HG02571 (cell line): ENCODE measurements at regions not wholly inside any gene's neighbourhood (a gene's known extent, or its start where the extent isn't known, plus 50 kb on each side); places are given as distances from the start of the nearest gene placed in this dataset.

ENCODE experiments used
- ATAC-seq: cut with Tn5 transposase; IDR thresholded peaks from one replicate; pipeline ENCODE4 v1.9.1; 2021; ENCODE audit warnings: mild to moderate bottlenecking, moderate library complexity; ENCODE audit not compliant: unreplicated experiment

DNA sequence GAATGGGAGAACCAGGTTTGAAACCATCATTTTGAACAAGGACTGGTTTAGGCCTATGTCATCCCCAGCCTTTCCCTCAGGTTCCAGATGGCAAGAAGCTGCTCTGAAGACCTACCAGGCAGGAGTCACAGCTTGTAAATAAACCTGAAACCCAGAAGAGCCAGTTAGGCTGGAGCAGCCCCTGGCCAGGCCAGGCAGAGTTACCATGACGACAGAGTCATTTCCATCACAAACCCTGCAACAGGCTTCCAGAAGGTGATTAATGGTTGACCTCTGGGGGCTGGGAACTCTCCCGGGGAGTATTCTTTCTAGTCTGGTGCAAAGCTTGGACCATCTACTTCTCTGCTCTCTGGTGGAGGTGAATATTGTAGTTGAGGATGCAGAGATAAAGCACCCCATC lies 164.1 kb upstream of the NCAM1 start:
- ATAC-seq, result no peak

DNA sequence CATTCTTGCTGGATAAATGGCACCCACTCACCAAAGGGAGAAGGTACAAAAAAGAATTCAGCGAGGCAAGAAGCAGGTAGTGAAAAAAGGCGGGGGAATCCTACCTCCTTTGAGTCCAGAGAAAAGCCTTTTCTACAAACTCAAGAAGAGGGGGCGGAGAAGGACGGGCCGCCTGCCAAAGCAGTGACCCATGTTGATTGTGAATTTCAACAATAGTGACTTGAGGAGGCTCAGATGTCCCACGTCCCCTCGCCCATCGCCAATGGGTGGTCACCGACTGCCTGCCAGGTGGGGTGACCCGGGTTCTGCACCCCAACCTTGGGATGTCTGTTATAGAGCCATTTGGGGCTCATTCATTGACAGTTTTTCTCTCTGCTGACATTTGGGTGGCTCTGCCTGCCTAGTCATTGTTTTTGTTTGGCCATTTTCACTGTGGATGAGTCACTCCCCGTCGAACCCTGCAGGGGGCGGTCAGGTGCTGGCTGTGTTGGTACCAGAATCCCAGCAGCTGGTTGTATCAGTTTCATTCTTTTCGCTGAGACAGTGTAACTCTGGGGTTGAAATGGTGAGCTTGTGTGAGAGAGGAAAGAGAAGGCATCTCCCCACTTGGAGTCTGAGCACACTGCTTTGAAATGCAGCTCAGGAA lies 163.4 kb upstream of the NCAM1 start:
- ATAC-seq, result no peak

DNA sequence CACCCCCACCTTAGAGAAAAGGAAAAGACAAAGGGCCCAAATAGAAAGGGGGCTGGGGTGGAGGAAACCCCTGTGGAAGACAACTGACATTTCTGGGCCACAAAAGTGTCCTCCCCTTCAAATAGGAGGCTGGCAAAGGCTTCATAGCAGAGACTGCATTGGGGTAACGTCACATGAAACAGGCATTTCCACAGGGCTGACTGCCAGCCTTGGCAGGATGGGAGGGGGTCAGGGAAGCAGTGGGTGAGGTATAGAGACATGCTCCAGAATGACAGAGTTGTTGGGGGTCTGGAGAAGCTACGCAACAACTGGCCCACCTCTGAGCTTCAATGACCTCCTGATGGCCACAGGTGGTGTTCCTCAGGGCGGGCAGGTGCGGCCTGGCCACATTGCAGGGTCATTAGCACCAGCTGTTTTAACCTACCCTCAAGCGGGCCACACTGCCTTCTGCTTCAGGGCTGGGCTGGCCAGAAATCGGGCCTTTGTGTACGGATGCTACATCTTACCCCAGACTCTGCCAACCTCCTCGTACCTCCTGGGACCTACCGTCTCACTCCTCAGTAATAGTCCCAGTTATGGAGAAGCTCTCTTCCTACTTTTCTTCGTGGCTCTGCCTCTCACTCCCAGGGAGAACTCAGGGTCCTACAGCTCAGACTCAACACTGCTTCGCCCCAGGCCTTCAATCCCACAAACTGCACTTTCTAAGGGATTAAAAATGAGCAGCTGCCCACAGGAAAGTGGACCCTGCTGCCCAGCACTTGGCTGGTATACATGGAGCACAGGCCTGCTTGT lies 160.0 kb upstream of the NCAM1 start:
- ATAC-seq, result no peak

DNA sequence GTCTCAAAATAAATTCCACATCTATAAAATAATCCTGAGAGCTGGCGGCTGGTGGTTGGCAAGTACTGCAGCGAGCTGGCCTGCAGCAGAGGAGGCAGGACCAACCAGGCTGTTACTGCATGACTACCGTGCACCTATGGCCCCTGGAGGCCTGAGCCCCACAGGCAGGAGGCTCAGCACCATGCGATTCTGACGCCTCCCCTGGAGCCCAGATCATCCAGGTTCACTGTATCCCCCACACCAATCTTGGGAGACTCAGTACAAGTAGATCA lies 159.5 kb upstream of the NCAM1 start:
- no peak for ATAC-seq

DNA sequence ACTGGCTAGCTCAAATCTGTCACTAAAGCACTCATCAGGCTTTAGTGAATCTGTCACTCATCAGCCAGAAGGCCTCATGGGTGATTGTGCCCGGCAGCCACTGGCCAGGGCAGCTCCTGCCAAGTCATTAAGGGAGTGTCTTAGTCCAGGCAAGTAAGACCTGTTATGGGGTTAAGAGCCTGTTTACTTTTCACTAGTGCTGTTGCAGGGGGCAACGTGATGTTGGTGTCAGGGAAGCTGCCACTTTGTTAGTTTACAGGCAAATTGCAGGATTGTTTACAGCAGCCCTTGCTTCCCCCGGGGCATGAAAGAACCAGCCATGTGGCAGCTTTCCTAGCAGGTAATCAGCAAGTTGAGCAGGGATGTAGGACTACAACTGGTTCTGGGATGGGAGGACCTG lies 155.6 kb upstream of the NCAM1 start:
- ATAC-seq, result no peak

DNA sequence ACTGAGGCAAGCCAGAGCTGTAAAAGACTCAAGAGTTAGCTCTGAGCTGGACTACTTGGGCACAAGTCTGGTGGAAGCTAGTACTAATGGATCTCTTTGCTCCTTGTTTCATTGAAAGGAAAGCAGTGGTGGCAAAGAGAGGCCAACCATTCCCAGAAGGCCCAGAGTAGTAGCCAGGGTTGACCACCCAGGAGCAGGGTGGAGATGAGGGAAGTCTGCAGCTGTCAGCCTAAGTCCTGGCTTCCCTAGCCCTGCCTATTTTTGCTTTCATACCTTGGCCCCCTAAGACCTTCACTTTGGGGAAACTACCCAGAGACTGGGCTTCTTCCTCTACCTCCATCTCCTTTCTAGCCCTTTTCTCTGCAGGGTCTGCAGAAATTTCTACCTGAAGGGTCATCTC lies 155.0 kb upstream of the NCAM1 start:
- no peak for ATAC-seq

DNA sequence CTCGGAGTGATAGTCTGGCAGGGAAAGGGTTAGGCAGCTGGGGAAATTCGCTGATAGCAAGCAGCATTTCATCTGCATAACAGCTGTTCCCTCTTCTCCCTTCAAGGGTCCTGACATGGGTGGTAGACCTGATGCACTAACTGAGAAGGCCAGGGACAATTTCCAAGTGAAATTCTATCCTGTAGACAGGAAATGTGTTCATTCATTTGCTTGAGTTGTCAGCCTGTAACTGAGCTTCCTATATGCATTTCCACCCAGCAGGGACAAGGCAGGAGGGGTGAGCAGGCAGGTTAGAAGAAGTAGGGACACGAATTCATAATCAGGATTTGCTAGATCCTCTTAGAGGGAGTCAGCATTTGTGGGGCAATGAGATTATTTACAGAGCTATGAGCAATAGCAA lies 154.3 kb upstream of the NCAM1 start:
- no peak for ATAC-seq

DNA sequence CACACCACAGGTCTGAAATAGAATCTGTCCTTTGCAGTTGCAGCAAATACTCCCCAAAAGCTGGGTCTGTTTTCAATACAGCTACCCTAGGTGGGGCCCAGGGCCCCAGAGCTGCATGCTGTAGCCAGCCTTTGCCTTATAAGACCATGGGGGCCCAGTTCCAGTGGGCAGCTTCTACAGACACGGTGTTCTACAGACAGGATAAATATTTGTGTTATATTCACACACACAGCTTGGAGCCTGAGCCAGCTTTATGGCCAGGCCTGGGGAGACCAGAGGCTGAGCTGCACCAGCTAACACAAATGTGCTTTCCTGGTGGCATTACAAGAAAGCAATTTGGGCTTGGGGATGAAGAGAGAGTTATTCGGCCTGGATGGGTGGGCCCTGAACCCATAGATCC lies 151.8 kb upstream of the NCAM1 start:
- no peak for ATAC-seq

DNA sequence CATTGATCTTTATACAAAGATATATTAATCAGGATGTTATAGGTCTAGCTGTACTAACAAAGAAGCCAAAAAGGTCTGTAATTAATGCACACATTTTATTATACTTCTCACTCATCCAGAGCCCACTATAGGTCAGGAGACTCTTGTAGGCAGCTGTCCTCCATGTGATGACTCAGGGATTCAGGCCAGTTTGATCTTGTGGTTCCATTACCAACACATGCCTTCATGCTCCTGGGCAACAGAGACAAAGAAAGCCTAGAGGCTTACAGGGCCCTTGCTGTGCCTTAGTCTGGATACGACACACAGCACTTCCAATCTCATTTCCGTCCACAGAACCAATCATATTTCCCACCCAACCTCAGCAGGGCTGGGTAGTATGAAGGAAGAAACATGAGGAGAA lies 150.3 kb upstream of the NCAM1 start:
- ATAC-seq, result no peak

DNA sequence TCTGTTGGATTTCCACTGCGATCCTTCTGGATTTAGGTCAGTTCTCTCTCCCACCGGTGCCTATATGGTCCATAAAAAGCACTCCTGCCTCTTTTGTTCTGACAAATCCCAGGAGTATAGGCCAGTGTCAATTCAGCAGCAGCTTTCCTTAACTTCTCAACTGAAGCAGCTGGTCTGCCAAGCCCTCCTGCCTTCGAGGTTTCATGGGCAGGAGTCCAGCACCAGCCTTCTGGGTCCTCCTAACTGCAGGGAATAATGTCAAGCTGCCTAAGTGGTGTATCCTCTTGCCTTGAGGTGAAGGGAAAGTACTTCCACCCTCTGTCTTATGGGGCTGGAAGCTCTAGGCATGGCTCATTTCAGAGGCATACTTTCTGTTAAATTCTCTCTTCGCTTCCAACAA lies 149.4 kb upstream of the NCAM1 start:
- ATAC-seq, result no peak

DNA sequence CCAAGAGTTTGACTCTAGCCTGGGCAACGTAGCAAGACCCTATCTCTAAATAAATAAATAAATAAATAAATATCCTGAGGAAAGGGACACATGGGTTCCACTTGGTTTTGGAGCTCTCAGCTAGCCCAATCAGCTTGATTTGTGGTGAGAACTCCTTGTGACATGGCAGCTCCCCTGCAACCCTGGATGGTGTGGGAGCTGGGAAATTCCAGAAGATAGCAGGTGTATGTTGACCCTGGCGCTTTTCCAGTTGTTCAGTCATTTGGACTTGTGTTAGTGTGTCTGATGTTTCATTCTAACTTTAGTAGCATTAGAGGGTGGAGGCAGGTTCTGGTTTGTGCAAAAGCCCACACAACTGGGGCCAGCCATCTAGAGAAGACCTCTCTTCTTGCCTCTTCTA lies 148.5 kb upstream of the NCAM1 start:
- no peak for ATAC-seq

DNA sequence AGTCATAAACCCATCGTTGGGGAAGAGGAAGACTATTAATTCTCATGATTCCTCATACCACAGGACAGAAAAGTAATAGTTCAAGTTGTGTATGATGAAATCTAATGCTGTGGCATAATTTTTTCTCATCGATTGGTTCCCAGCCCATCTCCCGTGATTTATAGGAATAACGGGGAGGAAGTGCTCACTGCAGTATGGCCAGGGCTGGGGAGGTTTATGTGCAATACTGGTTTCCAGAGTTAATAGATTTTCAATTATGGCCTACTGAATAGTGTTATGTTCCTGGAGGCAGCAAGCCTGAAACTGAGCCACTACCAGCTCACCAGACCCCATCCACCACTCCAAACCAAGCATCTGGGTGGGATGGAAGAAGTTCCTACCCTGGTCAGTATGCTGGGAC lies 147.1 kb upstream of the NCAM1 start:
- ATAC-seq, result no peak

DNA sequence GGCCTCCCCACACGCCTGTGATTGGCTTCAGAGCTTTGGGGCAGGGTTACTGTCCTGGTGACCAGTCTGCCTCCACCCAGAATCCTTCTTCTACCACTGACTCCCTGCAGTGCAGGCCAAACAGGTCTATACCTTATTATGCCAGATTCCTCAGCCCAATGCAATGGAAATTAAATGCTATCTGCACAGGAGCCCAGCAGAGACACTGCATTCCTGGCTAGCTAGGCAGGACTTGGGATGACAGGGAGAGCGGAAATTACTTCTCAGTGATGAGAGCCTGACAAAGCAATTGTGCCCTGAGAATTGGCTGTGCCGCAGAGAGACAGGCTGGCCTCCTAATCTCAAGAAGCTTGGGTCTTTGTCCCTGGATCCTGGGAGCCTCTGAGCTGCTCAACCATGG lies 143.8 kb upstream of the NCAM1 start:
- no peak for ATAC-seq

DNA sequence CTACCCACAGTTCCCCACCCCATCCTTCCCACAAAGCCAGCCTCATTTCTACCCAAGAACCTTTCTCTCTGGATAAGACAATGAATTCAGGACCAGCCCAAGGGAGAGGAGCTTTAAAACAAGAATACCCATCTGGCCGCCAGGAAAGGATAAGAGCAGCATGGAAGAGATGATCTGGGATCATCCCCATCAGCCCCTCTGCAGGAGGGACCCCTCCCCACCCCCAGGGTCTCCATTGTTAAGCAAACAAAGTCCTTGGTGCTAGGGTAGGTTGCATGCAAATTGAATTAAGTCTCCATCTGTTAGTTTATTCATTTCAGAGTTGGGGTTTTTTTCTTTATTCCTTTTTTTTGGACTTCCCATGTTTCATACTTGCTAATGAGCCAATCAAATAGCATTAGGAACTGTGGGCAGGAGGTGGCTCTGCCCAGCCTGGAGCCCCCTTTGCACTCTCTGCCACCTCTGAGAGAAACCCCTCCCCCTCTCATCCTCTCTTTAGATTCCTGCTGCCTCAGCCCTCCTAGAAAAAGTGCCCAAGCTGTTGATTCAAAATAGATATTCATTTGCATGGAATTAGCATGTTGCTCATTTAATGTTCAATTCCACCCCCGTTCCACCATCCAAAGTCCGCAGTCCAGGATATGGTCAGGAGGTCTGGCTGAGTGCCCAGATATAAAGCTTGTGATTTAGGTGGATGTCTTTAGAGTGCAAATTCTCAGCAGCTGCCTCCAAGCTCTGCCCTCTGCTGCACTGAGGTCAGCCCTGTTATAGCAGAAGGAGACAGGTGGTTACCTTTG lies 138.5 kb upstream of the NCAM1 start:
- ATAC-seq, result no peak

DNA sequence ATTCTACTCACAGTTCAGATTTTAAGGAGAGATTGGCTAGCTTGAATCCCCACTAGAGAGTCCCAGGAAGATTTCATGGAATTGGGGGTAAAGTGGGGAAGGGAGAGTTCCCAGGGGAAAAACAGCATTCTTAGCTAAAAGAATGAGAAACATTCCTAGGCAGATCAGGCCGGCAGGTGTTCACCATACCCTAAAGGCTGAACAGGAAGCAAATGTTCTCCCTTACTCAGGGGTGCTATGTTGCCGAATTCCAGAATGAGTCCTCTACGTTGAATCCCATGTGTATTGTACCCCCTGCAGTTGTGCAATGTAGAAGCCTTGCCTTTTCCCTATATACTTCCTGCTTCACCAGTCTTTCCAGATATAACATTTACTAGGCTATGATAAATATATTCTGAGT lies 135.2 kb upstream of the NCAM1 start:
- ATAC-seq, result no peak

DNA sequence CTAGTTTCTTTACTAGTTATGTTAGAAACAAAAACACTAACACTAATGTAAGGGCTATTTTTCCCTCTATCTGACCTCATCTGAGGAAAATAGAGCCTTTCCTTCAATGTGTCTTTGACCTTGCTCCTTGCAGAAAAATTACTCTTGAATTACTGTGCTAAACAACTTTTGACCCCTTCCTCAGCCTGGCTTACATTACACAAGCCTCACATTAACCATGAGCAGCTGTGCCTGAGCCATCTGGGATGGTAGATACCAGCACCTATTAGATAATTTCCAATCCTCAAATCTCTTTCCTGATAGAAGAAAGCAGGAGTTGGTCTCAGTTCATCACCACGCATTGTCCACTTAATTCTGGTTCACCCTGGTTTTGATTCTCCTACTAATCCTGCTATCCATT lies 134.4 kb upstream of the NCAM1 start:
- no peak for ATAC-seq

DNA sequence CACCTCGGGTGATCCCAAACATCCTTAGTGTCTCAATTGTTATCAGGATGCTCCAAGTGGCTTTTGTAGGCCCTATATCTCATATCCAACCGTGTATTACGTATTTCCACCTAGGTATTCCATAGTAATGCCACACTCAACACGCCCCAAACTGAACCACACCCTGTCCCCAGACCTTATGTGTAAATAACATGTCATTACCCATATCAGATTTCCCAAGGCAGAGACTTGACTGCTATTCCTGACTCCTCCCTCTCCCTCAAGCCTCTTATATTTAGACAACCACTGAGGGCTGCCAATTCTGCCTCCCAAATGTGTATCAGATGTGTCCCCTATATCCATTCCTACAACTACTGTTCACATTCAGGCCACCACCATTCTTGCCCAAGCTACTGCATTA lies 132.8 kb upstream of the NCAM1 start:
- no peak for ATAC-seq

DNA sequence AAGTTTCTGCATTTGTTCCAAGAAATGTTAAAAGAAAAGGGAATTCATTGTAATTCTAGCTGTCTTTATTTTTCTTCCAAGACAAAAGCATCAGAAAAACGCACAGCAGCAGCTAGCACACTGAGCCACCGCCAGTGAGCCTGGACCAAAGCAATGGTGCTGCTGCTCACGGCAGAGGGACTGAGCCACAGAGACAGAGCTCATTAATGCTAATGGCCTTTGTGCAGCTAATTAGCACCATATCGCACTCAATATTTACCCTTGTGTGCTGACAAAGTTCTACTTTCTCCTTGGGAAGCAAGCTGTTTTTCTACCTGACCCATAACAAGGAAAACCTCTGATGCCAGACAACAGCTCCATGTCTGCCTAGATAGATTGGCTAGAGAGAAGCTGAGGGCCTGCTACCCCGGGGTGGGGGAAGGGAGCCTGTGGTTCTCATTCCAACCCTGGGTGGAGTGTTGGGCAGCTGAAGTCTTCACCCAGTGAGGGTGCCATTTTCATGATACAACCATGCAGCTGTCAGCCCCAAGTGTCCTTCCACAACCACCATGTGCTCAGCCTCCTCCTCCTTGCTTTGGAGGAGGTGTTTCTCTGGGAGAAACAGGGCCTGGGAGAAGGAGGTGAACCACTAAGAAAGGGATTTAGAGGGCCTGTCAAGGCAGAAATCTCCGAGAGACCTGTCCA lies 131.1 kb upstream of the NCAM1 start:
- ATAC-seq, result no peak

DNA sequence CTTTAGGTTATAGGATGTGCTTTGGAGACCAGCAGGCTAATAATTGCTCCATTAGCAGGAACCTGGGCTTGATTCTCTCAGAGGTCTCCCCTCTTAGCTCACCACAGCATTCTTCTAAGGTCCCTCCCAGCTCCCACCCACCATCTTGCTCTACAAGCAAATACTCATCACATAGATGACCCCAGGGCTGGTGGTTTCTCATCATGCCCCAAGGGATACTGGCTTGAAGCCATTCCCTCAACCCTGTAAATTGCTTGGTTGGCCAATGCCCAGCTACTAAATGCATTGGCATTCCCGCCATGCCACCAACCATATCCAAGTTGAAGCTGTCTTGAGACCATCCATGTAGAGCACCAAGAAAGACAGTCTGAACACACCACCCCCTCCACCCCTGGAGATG lies 130.2 kb upstream of the NCAM1 start:
- ATAC-seq, result no peak

DNA sequence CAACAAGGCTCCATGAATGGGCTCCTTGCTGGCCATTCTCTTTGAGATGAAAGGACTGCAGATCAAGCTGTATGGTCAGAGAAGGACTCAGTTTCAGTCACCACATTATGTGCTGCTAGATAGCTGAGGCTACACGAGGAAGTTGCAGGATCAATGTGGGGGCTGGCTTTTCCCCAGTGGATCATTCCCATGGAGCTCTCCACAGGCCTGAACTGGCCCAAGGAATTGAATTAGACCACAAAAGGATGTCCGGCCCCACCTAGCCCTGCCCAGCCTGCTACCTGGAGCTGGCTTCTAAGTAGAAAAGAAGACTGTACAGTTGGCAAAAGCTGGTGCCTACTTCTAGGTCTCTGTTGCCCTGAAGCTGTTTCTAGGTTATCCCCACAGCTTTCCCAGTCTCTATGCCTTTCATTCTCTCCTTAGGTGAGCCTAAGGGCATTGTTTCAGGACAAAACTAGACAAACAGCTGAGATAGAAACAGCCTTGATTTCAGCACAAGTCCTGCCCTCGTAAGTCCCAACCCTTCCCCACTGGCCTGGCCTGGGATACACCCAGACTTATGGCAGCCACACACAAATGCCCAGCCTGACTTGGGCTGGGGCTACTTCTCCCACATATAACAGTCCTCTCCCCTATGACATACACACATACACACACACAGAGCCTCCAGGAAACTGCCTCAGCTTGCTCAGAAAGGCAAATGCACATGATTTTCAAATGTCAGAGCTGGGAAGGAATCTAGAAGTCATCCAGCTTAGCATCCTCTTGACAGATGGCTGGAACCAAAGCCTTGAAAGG lies 129.1 kb upstream of the NCAM1 start:
- no peak for ATAC-seq

DNA sequence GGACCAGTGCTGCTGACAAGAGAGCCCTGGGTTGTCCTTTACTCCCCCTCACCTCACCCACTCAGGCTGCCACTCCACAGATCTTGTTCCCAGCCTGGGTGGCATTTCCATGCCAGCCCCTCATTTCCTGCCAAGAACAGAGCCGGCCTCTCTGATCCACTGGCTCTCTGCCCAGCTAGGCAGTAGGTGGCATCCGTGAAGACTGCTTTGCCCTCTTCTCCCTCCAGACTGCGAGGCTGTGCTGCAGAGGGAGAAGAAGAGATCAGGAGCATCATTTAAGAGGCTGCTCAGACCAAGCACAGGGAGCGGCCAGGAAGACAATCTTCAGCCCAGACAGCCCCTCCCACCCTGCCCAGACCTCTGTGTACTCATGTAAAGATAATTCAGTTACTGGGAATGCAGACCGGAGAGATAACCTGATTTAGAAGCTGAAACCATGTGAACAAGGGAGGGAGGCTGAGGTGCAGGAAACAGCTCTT lies 126.9 kb upstream of the NCAM1 start:
- ATAC-seq, result no peak
